ENCODE measurements at regions not wholly inside any gene's neighbourhood (a gene's known extent, or its start where the extent isn't known, plus 50 kb on each side); places are given as distances from the start of the nearest gene placed in this dataset.
A peak's percentile ranks its signal among the peaks of the same experiment; 100 is the strongest.

DNA sequence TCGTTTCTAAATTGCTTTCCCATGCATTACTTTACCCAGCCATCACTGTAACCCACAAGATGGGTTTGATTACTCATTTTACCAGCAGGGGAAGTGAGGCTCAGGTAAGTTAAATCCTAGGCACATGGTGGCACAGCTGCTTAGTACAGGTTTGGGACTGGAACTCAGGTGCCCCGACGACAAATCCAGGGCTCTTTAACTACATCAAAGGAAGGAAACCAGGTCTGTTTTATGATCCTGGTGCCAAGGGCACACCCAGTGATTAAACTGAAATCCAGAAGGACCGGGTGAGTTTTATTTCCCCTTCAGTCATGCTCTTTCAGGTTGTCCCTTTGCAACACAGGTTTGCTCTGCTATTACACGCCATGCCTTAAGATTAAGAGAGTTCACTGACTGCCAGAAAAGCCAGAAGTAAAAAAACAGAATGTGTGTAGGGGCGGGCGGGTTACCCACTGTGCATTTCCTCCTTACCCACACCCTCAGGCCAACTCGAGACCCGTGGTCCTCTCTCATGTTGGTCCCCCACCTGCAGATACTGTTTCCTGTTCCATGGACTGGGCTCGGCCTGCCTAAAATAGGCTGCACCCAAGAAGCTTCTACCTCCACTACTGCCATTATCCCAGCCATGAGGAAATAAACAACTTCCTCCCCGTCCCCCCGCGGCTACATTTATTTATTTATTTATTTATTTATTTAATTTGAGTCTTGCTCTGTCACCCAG is 55.1 kb upstream of the KDM7A start:
- ChIA-PET POLR2A (no interaction called here), CTCF (no interaction called here)
- Mint-ChIP-seq H3K27ac (ENCODE audit: unreplicated experiment) (no peak overlapping the region), H3K36me3 (ENCODE audit: insufficient read depth, unreplicated experiment) (peaks cover 9% of the 10 kb centered on the region), H3K9me3 (ENCODE audit: unreplicated experiment) (no peaks in the 10 kb centered on the region), H3K4me1 (ENCODE audit: low read depth, unreplicated experiment) (peaks cover 19% of the 10 kb centered on the region), H3K27me3 (ENCODE audit: insufficient read depth, unreplicated experiment) (peaks cover 7% of the 10 kb centered on the region), H3K4me3 (ENCODE audit: unreplicated experiment) (peak overlapping the region; percentile 92)
- peak in 1 of 2 experiments; percentile 14 for TF ChIP-seq CTCF (IDR thresholded peaks at IDR 0.05; ENCODE audit: insufficient read depth in 1 of 2, low read depth in 1 of 2, low read length in 1 of 2, severe bottlenecking in 1 of 2, unreplicated experiment in 1 of 2)
- intact Hi-C loops (cut with micrococcal nuclease; ENCODE audit: unreplicated experiment) = loop anchor here (5.0 kb wide), 1 partner anchor 55 kb away; the partner anchor contains the start of gene KDM7A
- no peaks in the 10 kb centered on the region for H3K36me3 ChIP-seq (ENCODE audit: control insufficient read depth, insufficient read depth, low read length)
- H3K27me3 ChIP-seq (replicated peaks; ENCODE audit: control insufficient read depth, insufficient read depth, low read length) = no peaks in the 10 kb centered on the region
- no peaks in the 10 kb centered on the region for H3K4me1 ChIP-seq
- no TSS peak for BruUV-seq (replicated peaks)
- no peak for DNase-seq
- no peaks in the 10 kb centered on the region for H3K9me3 ChIP-seq
- peak overlapping the region; percentile 44 for H3K4me3 ChIP-seq (ENCODE audit: low read depth, low read length)

- Mint-ChIP-seq H3K27me3 (ENCODE audit: insufficient read depth, unreplicated experiment) (peaks cover 10% of the 10 kb centered on the region), H3K27ac (ENCODE audit: unreplicated experiment) (no peak overlapping the region), H3K9me3 (ENCODE audit: unreplicated experiment) (no peaks in the 10 kb centered on the region), H3K4me3 (ENCODE audit: unreplicated experiment) (peak overlapping the region; percentile 92), H3K36me3 (ENCODE audit: insufficient read depth, unreplicated experiment) (peaks cover 9% of the 10 kb centered on the region), H3K4me1 (ENCODE audit: low read depth, unreplicated experiment) (peaks cover 19% of the 10 kb centered on the region)
- TF ChIP-seq CTCF (IDR thresholded peaks at IDR 0.05; ENCODE audit: insufficient read depth in 1 of 2, low read depth in 1 of 2, low read length in 1 of 2, severe bottlenecking in 1 of 2, unreplicated experiment in 1 of 2) = peak in 1 of 2 experiments; percentile 32
- CTCF ChIA-PET = no interaction called here
- Histone ChIP-seq H3K9me3 (no peaks in the 10 kb centered on the region), H3K36me3 (ENCODE audit: control insufficient read depth, insufficient read depth, low read length) (no peaks in the 10 kb centered on the region), H3K4me1 (no peaks in the 10 kb centered on the region), H3K4me3 (ENCODE audit: low read depth, low read length) (peak overlapping the region; percentile 44), H3K27me3 (replicated peaks; ENCODE audit: control insufficient read depth, insufficient read depth, low read length) (no peaks in the 10 kb centered on the region)
- intact Hi-C loops (cut with micrococcal nuclease; ENCODE audit: unreplicated experiment) = loop anchor here (5.0 kb wide), 1 partner anchor 54 kb away; the partner anchor contains the start of gene KDM7A
- peak; percentile 55 to 61 for DNase-seq
- POLR2A ChIA-PET = no interaction called here
- BruUV-seq (replicated peaks) = no TSS peak
Measured at GRCh38 chr7:140230861-140231770, 54.3 kb upstream of the KDM7A start.

GRCh38 chr7:140230516-140230860 is 53.7 kb upstream of the KDM7A start:
- Mint-ChIP-seq H3K4me1 (ENCODE audit: low read depth, unreplicated experiment) (peaks cover 19% of the 10 kb centered on the region), H3K9me3 (ENCODE audit: unreplicated experiment) (no peaks in the 10 kb centered on the region), H3K27ac (ENCODE audit: unreplicated experiment) (no peak overlapping the region), H3K4me3 (ENCODE audit: unreplicated experiment) (peak overlapping the region; percentile 92), H3K27me3 (ENCODE audit: insufficient read depth, unreplicated experiment) (peaks cover 10% of the 10 kb centered on the region), H3K36me3 (ENCODE audit: insufficient read depth, unreplicated experiment) (peaks cover 9% of the 10 kb centered on the region)
- no TSS peak for BruUV-seq (replicated peaks)
- peak overlapping the region; percentile 44 for H3K4me3 ChIP-seq (ENCODE audit: low read depth, low read length)
- no peak for DNase-seq
- H3K36me3 ChIP-seq (ENCODE audit: control insufficient read depth, insufficient read depth, low read length) = no peaks in the 10 kb centered on the region
- ChIA-PET POLR2A (no interaction called here), CTCF (no interaction called here)
- TF ChIP-seq CTCF (IDR thresholded peaks at IDR 0.05; ENCODE audit: insufficient read depth in 1 of 2, low read depth in 1 of 2, low read length in 1 of 2, severe bottlenecking in 1 of 2, unreplicated experiment in 1 of 2) = no peak
- no peaks in the 10 kb centered on the region for H3K4me1 ChIP-seq
- intact Hi-C loops (cut with micrococcal nuclease; ENCODE audit: unreplicated experiment) = loop anchor here (5.0 kb wide), 1 partner anchor 53 kb away; the partner anchor contains the start of gene KDM7A
- no peaks in the 10 kb centered on the region for H3K27me3 ChIP-seq (replicated peaks; ENCODE audit: control insufficient read depth, insufficient read depth, low read length)
- no peaks in the 10 kb centered on the region for H3K9me3 ChIP-seq

All from Caco-2 (cell line).